ENCODE measurements at regions not wholly inside any gene's neighbourhood (a gene's known extent, or its start where the extent isn't known, plus 50 kb on each side); places are given as distances from the start of the nearest gene placed in this dataset.

DNA sequence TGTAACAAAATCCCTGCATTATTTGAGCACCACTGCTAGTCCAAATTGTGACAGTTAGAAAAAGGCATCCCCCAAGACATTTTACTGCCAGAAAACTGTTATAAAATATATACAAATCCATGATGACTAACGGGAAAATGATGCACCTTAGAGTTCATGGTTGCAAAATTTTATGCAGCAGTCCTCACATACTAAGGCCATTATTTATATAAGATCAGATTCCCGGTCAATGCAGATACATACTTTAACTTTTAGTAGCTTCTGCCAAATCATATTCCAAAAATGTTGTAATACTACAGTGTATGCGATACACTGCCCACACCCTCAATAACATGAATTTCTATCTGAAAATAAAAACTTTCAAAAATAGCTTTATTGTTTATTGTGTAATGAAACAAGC is 239.9 kb upstream of the ZNF32 start:
- no peak for DNase-seq

DNA sequence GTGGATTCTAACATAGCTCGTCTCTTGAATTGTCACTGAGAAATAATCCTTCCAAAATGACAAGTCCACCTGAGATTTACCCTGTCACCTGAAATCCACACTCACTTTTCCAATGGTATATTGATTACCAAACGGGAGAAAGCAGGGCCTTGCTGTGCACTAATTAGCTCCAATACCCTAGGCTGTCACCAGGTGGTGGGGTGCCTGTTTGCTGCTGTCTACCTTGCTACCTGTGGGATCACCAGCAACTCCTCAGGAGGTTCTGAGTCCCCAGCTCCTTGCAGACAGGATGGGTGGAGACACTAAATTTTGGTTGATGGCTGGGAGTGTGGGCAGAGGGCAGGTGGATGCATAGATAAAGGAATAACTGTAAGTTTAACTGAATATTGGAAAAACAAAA is 237.2 kb upstream of the ZNF32 start:
- no peak for DNase-seq

DNA sequence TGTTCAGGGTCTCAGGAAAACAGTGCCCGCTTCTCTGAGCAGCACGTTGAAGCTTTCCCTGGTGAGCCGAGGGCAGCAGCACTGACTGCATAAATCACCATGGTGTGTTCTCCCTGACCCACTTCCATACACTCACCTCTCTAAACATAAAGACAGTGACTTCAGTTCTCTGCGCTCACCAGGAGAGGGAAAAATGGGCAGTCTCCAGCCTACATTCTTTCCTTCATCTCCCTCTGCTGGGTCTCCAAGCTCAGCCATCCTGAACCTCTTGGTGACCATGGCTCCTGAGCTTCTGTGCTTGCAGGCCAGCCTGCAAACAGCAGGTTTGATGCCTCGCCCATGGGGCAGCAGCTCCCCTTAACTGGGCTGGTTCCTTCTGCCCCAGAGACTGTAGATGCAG is 236.6 kb upstream of the ZNF32 start:
- DNase-seq = no peak

DNA sequence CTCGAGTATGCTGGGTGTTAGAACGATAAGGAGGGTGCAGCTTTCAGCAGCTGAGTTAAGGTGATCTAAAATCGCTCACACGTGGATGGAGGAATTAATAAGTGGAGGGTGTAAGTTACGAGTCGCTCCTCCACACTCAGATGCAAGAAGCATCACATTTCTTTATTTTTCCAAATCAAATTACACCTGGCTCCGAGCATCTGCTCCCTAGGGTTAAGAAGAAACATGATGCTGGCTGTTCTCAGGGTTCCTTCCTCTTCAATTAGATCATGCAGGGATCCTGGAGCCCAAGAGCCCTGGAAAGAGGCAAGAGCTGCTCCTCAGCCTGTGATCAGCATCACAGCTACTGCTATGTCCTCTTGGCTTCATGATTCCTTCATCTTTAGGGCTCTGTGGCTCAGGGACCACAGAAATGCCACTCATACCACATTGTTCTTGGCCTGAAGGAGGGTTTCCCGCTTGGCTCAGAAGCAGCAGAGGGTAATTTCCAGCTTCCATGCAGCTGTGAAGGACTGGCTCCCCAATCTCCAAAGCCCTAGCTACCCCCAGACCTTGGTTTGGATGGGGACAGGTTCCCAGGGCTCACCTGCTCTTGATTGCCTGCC is 235.9 kb upstream of the ZNF32 start:
- no peak for DNase-seq

DNA sequence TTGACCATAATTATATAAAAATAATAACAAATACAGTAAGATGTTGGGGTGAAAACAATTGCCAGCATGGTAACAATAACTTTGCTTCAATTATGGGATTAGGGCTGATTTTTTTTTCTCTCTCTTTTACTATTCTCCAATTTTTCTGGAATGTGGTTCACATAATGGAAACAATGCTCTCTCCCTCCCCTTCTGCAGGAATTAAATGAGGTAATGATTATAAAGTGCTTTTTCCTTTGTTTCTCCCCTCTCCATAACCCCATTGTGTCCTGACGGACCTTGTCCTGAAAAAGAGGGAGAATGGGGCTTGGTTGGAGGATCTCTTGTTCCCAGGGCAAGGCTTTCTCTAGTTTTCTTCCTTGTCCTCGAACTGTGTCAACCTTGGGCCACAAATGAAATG is 234.0 kb upstream of the ZNF32 start:
- DNase-seq = no peak

DNA sequence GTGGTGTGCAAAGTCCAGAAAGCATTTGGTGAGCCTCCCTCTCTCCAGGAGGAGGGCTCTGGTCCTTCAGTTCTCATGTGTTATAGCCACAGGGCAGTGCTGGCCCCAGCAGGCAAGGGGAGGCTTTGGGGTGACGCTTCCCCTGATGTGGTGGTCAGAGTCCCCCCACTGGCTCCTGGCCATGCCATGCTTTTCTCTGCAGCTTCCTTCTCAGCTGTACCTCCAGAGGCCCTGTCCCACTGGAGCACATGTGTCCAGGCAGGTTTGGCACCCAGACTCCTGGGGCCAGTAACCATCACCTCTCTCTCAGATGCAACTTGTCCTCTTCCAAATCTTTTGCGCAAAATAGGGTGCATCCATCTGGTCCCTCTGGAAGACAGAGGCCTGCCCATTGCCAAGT is 233.0 kb upstream of the ZNF32 start:
- no peak for DNase-seq

DNA sequence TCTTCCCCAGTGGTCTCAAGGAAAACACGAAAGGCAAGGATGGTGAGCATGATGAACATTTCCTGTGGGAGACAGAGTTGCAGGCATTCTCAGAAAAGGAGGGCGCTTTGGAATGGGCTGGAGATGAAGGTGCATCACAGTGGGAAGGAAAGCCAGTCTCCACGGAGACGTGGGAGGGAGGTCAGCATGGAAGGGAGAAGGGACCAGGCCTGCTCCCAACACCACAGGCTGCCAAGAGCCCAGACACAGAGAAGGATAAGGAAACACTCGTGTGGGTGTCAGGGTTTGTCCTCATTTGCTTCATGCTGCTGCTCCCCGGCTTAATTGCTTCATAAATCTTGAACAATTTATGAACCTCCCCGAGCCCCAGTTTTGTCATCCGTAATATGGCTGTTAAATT is 231.5 kb upstream of the ZNF32 start:
- DNase-seq = no peak

DNA sequence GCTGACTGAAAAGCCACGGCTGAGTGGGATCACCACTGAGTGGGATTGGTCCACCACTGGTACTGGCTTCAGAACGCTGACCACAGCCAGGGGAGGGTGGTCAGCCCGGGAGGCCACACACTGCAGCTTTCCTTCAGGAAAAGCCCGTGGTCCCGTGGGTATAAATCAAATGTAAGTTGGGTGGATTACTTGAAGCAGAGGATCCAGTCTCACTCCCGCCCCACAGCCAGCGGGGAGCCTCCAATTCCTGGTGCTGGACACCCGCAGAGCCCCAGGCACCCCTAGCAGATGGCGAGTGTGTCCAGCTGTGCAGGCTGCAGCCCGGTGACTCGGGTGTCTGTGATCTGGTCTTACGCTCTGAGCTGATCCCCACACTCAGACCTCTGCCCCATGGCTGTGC is 231.1 kb upstream of the ZNF32 start:
- no peak for DNase-seq

DNA sequence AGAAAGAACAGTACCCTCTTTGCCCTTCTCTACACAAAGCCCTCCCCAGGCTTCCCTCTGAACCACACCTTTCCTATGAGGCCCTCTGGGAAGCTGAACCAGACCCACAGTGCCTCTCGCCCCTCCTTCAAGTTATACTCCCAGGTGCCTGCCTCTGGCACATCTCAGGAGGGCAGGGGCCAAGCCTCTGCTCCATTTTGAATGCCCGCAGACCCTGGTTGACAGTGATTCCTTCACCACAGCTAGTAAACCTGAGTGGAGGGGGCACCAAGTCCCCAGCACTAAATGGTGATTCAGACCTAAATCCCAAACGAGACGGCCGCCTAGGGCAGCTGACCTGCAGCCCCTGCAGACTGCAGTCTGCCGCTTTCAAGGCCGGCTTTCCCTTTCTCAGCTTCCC is 230.5 kb upstream of the ZNF32 start:
- DNase-seq = no peak

DNA sequence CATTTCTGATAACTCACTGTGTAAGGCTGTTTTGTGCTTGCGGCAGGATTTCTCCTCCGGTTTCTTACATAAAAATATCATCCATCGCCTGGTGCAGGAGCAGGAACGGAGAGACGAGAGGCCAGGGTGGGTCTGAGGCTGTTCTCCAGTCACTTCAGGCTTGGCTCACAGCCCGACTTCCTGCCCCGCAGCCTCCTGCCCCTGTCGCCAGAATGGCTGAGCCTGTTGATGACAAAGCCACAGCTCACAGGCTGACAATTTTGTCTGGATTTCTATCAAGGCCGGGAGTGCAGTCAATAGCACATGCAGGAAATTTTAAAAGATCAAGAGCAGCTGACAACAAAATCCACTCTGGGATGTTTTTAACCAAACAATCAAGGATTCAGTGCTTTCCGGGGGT is 229.7 kb upstream of the ZNF32 start:
- no peak for DNase-seq

DNA sequence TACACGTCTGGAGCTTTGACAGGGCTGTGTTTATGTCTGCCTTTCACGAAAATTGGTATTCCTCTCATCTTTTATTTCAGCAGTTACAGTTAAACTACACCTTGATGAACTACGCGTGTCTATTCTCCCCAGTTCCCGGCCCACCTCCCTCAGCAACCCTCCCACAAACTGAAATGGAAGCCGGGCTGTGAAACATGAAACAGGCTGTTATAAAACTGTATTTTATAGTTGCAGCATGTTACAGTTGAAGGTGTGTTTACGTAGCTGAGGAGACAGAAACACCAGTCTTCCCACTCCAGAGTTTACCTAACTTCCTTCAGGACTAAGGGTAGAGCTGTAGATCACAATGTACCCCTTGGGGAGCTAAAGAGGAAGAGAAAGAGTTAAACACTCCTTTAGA is 228.3 kb upstream of the ZNF32 start:
- DNase-seq = no peak

DNA sequence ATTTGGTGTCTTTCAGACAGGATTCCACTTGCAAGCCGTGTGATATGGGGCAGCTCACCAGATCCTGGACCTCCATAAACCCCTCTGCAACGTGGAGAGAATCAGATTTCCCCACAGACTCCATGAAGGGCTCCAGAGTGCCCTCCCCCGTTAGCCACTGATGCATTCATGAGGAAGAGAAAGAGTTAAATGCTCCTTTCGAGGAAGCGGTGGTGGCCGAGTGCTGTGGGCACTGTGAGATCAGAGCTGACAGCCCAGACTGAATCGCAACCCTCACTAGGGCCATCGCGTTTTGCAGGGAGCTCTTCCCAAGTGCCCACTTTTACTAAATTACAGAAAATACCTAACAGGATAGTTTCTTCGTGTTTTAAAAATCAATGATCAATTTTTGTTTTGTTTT is 226.3 kb upstream of the ZNF32 start:
- no peak for DNase-seq

DNA sequence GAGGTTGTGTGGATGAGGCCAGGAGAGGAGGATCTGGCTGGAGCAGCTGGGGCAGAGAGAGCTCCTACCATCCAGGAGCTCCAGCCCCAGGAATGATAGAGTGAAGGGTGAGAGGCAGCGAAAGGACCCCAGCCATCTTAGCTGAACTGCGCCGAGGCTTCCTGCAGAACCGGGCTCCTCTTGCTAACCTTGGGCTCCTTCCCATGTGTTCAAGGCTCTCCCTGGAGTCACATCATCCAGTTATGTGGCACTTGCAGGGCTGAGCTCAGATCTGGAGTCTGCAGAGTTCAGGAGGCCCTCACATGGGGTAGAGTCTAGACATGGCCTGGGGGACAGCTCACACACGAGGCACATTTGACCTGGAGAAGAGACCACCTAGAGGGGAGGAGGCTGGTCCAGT is 225.0 kb upstream of the ZNF32 start:
- no peak for DNase-seq

DNA sequence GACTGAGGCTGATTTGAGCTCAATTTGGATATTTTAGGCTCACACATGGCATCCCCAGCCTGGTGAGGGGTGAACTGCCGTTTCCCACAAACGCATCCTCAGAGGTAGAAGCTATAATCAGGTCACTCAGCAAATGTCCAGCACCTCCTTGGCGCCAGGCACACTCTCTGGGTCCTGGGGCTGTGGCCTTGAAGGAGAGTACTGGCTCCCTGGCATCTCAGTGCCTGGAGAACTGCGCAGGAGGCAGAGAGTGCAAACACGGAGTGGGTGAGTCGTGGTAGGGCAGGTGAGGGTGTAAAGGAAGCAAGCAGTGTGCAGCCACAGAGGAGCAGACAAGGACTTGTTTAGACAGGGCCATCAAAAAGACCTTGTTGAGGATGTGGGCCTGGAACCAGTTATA is 224.0 kb upstream of the ZNF32 start:
- no peak for DNase-seq

DNA sequence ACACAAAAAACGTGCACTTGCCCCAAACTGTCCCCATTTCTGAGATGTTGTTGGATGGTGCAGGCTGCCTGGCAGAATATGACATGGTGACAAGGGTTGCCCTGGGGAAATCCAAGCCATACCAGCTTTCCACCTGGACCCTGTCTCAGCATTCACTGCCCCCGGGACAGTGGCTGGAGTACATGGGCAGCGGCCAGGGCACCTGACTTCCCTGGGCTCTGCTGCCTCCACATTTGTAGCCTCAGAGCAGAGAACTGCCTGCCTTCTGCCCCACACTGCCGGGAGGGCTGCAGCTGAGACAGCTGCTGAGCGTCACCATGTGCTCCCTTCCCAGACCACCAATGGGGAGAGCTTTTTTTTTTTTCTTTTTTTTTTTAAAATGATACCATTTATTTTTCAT is 222.9 kb upstream of the ZNF32 start:
- DNase-seq = no peak

DNA sequence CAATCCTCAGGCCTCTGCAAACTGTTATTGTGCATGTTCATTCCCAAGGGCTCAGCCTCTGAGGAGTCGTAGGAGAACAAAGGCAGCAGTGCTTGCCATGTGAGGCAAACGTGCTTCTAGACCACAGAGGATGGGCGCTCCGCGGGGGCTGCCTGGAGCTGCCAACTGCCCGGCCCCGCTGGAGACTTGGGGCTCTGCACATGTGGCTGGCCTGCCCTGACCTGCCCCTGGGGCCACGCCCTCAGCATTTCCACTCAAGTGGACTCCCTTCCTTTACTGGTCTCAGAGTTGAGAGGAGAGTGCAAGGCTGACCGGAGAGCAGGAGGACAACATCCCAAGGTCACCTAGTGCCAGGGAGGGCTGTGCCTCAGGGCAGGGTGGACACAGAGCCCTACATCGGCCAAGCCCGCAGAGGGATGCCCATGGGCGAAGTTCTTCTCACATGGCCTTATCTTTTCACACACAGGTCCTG is 222.3 kb upstream of the ZNF32 start:
- DNase-seq = no peak

DNA sequence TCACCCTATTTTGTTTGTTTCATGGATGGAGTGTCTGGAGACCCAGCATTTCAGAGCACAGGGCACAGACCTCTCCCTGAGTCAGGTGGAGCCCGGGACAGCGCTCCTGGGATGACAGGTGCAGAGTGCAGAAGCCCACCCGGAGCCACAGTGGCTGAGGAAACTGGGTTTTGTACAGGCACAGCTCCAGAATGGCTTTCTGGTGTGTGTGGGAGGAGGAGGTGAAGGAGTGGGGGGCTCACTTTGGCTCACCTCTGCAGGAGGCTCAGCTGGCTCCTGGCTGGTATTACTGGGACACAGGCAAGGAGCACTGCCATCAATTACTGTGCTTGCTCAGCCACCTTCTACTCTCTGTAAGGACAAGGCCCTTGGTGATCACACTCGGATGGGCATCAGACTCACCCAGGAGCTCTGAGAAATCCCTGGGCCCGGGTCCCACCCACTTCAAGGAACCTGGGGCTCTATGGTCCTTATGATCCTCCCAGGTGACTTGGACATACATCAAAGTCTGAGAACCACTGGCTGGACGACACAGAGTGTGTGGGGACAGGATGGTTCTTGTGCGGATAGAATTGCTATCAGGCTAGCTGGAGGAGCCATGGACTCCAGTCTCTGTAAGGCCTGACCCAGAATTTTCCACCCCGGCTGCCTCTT is 221.1 kb upstream of the ZNF32 start:
- no peak for DNase-seq

DNA sequence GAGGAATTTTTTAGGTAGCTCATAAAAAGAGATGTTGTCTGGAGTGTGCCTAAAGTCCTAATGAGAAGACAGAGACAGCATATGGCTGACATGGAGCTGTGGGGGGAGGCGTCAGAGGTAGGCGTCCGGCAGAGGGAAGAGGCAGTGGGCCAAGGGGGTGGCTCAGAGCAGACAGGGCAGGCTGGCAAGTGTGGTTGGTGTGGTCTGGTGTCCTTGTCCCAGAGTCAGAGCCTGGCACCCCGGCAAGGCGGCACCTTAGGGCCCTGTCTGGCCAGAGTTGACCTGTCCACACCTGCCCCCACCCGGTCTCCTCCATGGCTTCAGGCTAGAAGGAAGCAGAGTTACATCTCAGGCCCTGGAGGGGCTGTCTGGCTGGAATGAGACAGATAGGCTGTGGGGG is 220.3 kb upstream of the ZNF32 start:
- no peak for DNase-seq

DNA sequence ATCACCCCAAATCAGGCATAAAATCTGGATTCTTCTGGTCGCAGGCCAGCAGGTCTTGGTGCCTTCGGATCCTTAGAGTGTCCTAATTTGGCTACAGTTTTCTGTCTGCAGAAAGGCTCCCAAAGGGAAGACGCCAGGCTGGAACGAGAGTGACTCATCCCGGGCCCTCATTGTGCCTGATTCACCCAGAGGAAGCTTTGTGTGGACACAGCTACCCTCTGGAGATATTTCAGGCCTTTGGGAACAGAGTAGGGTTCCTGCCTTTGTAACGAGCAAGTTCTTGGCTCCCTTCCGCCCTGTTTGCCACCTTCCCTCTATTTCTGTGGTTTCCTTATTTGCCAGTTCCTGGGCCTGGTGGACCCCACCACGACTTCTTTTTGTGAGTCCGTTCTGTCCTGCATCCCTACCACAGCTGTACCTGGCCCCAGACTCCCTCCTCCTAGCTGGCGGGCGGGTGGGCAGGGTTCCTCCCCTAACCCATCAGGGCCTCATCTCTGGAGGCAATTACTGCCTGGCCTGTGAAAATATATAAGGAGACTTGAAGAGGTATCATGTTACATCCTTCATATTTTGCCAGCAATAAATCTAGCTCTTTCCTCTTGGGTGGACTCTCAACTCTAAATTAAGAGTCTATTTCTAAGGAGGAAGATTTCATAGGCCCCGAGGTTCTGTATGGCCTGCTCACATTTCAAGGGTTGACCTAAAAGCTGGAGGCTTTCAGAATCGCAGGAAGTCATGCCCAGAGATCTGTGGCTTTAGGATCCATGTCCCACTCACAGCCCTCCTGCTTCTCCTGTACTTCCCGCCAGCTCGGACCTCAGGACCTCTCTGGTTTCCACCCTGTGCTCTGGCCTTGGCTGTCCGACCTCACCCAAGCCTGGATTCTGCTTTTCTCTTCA is 219.2 kb upstream of the ZNF32 start:
- no peak for DNase-seq

DNA sequence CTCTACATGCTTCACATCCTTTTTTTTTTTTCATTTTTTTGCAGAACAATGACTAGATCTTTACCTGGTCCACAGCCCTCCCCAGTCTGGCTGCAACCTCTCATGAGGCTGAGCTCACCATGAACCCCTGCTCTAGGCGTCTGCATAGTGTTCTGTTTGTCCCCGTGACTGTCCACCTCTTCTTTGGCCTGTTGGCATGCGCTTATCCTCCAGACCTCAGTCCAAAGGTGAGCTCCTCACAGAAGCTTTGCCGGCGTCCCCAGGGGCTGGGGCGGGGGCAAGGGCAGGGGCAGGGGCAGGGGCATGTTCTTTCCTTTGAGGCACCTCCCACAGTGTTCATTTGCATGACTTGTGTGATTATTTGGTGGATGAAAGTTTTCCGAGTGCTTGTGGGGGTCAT is 218.4 kb upstream of the ZNF32 start:
- DNase-seq = no peak

DNA sequence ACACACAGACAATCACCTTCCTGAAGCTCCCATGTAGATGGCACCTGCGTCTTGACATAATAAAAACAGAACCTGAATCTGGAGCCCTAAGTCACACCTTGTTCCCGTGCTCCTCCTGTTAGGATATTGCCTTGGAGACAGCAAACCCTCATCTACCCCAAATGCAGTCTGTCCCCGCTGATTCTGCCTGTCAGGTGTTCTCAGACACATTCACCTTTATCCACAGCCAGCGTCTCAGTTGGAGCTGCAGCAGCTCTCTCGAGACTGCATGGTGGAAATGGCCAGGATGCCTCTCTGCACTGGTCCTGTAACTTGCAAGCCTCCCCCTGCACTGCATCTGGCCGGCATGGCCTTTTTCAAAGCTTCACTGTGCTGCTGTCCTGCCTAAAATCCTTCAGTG is 218.0 kb upstream of the ZNF32 start:
- no peak for DNase-seq

DNA sequence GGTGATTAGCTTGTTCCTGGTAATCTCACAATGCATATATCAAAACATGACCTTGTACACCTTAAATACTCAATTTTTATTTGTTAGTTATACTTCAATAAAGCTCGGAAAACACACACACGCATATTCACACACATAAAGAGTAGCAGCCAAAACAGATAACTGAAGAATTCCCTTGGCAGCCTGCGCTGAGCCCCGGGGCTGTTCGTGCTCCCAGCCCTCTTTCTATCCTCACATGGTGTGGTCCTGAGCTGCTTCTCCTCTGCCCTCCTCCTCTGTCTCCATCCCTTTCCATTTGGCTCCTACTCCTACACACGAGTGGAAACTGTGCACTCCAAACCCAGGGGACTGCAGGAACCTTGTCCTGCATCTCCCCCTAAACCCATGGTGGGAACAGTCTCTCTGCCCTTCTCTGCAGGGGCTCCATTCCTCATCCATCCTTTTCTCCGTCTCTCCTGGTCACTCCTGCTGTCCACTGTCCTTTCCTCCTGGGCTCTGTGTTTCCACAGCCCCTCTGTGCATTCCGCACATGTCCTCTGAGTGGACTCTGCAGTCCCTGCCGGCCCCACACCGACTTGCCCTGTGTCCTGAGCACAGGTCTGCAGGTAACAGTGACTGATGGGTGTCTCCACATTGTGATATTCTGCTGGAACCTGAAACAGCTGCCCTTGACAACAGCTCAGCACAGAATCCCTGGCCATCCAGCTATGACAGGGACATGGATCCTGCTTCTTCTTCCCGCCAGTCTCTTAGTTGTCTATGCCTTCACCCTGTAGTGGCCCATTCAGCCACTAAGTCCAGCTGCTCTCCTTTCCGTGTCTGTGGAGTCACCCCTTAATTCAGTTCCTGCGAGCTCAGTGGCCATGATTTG is 216.8 kb upstream of the ZNF32 start:
- no peak for DNase-seq

DNA sequence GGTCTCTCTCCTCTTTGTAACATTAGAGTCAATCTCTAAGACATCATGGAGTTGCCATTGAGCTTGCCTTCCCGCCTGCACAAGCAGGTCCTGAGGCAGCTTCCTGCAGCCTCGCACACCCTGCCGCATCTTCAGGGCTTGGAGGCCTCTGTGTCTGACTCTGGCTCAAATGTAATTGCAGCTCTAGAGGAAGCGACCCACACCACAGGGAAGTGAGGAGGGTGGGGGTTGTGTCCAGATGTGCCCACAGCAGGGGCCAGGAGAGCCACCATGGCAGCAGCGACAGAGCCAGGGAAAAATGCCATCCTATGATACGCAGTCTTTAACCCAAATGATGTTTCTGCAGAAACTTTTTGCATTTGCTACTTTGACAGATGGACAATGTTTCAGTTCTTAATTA is 216.0 kb upstream of the ZNF32 start:
- DNase-seq = no peak

Data from T-helper 2 cell (primary cell).